ENCODE measurements at regions not wholly inside any gene's neighbourhood (a gene's known extent, or its start where the extent isn't known, plus 50 kb on each side); places are given as distances from the start of the nearest gene placed in this dataset.

DNA sequence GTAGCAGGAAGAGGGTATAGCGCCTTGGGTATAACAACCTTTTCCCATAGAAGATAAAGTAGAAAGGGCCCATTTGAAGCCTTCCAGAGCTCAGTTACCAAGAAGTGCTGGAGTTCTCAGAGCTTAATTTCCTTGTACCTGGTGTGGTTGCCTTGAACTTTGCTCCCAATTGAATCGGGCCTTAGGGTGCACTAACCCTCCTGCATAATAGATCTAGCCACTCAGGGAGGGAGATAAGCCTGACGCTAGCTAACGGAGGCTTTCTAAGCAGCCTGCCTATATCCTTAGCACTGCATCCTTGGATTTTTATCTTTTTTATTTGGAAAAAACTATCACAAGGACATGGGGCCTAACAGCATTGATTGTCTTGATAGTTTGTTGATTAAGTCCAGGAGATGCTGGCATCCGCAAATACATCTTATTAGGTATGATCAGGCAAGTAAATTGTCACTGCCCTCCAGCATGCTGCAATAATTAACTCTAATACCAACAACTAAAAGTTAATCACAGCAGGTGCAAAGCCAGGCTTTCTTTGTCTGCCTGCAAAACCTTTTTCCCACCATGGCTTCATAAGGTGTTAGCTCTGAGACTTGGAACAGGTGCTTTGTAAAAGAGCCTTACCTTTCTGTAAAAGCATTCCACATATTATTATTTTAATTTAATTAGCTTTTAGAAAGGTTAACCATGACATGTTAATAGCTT lies 199.4 kb downstream of the SREK1 start:
- no peak for DNase-seq (ENCODE audit: low spot score)
- intact Hi-C loops (cut with DNase I): no loop called here
- ATAC-seq: no peak

DNA sequence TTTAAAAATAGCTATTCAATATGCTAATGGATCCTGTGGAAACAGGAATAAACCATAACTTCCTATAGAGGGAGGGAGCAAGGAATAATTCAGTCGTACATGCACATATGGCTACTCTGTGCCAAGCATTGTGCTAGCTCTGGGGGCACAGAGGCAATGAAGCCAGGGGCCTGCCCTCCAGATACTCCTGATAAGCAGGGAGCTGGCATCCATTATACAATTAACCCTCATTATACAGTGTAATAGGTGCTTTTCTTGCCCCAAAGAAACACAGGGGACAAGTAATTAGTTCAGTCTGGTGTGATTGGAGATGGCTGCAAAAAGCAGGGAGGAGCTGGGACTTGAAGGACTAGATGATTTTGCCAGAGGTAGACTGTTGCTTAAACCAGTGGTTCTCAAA lies 200.4 kb downstream of the SREK1 start:
- intact Hi-C loops (cut with DNase I): no loop called here
- ATAC-seq (no peak), DNase-seq (ENCODE audit: low spot score) (no peak)

GRCh38 chr5:66345281-66345680 lies 201.2 kb downstream of the SREK1 start:
- DNase-seq (ENCODE audit: low spot score) (no peak), ATAC-seq (no peak)
- intact Hi-C loops (cut with DNase I): no loop called here

- intact Hi-C loops (cut with DNase I): no loop called here
- no peak for DNase-seq (ENCODE audit: low spot score)
- ATAC-seq: no peak
Measured at GRCh38 chr5:66346869-66347268, 202.8 kb downstream of the SREK1 start.

DNA sequence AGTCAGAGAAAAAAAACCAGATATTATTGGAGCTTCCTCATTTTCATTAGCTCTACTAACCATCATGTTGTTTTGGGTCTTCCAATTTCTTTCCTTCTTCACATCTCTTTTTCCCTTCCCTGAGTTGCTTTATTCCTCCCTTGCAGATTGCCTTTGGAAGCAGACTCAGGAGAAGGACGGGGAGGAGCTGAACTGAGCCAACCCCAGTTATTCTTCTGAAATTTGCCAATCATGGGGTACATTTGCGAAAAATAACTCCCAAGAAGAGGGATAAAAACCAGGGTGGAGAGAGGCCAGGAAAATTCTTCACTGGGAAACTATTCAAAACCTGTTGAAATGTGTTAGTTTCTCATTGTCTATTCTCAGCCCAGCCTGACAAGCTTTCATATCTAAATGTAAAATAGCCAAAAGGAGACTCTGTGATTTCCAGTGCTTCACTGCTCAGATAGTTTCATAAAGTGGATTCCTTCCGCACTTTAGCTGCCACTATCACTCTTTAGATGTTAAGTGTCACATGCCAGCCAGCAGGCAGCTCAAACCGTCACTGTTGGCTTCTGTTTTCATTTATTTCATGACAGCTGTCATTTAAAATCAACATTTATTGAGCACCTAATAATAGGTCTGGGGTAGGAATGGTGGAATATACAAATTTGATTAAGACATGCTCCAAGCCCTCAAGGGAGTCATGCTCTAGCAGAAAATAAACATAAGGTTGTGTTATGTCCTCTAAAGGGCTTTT lies 204.5 kb downstream of the SREK1 start:
- DNase-seq (ENCODE audit: low spot score) (no peak), ATAC-seq (no peak)
- intact Hi-C loops (cut with DNase I): no loop called here

- ATAC-seq (no peak), DNase-seq (ENCODE audit: low spot score) (no peak)
- intact Hi-C loops (cut with DNase I): no loop called here
Measured at GRCh38 chr5:66351813-66352212, 207.7 kb downstream of the SREK1 start.

DNA sequence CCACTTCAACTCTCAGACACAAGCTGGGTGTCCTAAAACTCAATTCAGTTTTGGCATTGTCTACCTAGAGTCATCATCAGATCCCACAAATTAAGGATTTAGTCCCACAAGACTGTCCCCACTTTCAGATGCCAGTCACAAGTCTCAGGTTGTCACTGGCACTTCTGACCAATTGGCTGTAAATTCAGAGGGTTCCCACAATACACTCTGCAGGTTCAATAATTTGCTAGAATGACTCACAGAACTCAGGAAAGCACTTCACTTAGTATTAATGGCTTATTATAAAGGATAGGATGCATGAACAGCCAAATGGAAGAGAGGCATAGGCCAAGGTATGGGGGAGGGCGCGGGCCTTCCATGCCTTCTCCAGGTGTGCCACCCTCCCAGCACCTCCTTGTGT lies 209.1 kb downstream of the SREK1 start:
- ATAC-seq (no peak), DNase-seq (ENCODE audit: low spot score) (no peak)
- intact Hi-C loops (cut with DNase I): no loop called here

- intact Hi-C loops (cut with DNase I): no loop called here
- DNase-seq (ENCODE audit: low spot score) (no peak), ATAC-seq (no peak)
Measured at GRCh38 chr5:66354422-66354821, 210.3 kb downstream of the SREK1 start.

DNA sequence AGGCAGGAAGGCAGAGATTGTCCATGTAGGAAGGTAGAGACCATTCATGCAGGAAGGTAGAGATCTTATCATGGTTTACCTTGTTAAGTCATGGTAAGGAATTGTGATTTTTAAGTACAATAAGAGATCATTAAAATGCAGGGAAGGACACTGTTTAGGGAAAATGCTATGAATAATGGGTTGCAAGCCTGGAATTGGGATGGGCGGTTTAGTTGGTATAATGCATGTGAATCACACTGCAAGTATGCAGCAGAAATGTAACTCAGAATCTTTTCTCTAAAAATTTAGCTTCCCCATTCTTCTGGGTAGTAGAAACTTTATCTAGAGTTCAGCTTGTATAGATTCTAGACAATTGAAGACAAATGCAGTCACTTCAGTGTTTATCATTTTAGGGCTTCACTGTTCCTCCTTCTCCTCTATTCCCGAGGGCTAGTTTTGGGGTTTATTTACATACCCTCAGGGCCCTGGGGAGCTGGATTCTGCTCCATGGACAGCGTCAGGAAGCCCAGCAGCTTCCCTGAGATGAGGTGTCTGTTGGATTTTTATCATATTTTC lies 212.0 kb downstream of the SREK1 start:
- intact Hi-C loops (cut with DNase I): no loop called here
- no peak for DNase-seq (ENCODE audit: low spot score)
- no peak for ATAC-seq

DNA sequence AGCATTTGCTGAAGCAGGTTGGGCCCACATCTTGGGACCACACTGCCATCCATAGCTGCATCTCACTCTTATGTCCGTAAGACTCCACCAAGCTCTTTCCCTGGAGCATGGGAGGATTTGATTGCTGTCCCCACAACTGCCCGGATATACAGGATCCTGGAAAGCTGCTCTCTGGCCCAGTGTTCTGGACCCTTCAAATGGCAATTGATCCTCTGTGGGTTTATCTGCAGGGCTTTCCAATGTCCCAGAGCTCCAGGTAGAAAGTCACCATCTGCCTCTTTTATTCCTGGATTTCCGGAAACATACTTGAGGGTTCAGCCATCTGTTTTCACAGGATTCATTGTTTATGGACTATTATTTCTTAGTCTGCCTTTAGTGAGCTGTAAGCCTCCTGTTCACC lies 214.6 kb downstream of the SREK1 start:
- ATAC-seq: no peak
- intact Hi-C loops (cut with DNase I): no loop called here
- DNase-seq (ENCODE audit: low spot score): no peak

DNA sequence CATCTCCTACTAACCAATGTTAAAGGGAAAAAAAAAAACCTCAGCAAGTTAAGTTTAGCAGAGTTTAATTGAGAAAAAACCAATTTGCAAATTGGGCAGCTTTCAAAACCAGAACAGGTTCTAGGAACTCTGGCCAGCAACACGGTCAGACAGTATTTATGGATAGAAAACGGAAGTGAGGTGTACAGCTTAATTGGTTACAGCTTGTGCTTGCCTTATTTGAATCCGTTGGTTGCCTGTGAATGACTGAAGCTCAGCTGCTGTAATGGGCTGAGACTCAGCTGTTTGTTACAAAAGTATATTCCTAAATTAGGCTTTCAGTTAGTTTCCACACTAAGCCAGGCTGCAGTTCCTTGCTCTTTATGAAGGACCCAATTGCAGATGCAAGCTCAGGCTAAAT lies 217.0 kb downstream of the SREK1 start:
- DNase-seq (ENCODE audit: low spot score) (no peak), ATAC-seq (no peak)
- intact Hi-C loops (cut with DNase I): no loop called here

- no peak for DNase-seq (ENCODE audit: low spot score)
- intact Hi-C loops (cut with DNase I): no loop called here
- ATAC-seq: no peak
Measured at GRCh38 chr5:66362046-66362445, 217.9 kb downstream of the SREK1 start.

GRCh38 chr5:66362687-66363086 lies 218.6 kb downstream of the SREK1 start:
- DNase-seq (ENCODE audit: low spot score) (no peak), ATAC-seq (no peak)
- intact Hi-C loops (cut with DNase I): no loop called here

DNA sequence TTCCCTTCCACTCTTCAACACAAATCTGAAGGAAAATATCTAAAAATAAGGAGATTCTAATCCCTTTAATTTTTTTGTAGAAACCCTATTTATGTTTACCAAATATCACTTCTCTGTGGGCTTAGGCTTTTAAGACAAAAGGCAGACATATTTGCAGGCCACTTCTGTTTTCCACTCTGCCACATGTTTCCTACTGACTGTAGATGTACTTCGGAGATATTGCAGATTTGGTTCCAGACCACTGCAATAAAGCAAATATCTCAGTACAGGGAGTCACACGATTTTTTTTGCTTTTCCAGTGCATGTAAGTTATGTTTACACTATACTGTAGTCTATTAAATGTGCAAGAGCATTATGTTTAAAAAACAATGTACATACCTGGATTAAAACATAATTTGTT lies 219.0 kb downstream of the SREK1 start:
- intact Hi-C loops (cut with DNase I): no loop called here
- DNase-seq (ENCODE audit: low spot score) (no peak), ATAC-seq (no peak)

- ATAC-seq (no peak), DNase-seq (ENCODE audit: low spot score) (no peak)
- intact Hi-C loops (cut with DNase I): no loop called here
Measured at GRCh38 chr5:66364186-66364585, 220.1 kb downstream of the SREK1 start.

GRCh38 chr5:66365981-66366380 lies 221.9 kb downstream of the SREK1 start:
- intact Hi-C loops (cut with DNase I): no loop called here
- DNase-seq (ENCODE audit: low spot score): no peak
- ATAC-seq: no peak

DNA sequence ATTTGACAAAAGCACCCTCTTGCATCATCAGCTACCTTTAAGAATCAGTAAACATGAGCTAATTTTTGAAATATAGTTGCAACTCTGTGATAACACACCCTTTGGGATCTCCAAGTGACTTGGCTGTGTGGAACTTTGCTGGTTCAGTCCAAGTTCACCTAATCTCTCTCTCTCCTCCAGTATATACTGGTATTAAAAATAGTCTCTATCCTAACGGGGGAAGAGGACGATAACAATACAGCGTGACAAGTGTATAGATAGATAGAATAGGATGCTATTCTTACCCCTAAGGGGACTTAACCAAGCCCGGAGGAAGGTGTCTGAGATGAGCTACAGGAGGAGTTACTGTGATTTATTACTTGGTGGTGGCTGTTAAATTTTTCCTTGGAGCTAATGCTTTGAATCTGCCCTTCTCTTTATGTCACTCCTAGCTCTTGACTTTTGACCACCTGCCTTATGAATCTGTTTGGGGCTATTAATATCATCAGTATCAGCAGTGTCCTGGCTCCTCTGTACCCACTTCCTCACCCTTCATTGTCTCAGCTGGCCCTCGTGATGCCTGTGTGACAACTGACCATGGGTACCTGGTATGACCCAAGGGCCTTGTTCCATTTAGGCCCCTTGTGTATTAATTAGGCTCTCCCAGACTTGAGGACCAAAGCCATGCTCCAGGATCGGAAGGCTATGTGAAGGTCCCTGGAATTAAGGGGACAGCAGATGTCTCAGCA lies 223.9 kb downstream of the SREK1 start:
- intact Hi-C loops (cut with DNase I): no loop called here
- DNase-seq (ENCODE audit: low spot score): no peak
- ATAC-seq: no peak

DNA sequence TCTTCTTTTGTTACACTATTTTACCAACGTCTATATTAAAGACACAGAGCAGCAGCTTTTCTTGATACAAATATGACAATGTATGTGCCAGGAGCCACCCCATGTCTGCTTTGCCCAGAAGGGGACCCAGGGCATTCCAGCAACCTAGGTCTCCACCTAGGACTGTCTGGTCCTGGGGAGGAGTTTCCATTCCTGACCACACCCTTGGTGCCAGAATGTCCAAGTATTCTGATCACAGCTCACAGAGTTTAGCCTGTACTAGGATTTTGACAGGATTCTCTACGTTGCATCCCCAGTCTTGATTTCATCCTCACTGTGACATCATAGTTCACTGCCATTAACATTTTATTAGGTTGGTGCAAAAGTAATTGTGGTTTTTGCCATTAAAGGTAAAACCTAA lies 224.7 kb downstream of the SREK1 start:
- DNase-seq (ENCODE audit: low spot score) (no peak), ATAC-seq (no peak)
- intact Hi-C loops (cut with DNase I): no loop called here

DNA sequence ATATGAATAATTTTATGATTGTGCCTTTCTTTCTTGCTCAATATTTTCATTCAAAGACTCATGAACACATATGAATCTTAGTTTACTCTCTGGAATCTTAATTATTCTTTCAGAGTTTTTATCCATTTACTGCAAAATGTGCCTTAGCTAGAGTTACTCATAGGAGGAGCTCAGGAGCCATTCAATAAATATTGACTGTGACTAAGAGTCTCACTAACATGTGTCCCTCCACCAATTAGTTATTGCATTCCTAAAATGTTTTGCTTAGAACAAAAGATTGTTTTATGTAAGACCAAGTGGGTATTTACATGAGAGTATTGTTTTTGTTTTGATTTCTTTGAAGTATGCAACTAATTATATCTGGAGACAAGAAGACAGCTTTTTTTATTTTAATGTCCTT lies 218.4 kb upstream of the MAST4 start:
- ATAC-seq (no peak), DNase-seq (ENCODE audit: low spot score) (no peak)
- intact Hi-C loops (cut with DNase I): no loop called here

DNA sequence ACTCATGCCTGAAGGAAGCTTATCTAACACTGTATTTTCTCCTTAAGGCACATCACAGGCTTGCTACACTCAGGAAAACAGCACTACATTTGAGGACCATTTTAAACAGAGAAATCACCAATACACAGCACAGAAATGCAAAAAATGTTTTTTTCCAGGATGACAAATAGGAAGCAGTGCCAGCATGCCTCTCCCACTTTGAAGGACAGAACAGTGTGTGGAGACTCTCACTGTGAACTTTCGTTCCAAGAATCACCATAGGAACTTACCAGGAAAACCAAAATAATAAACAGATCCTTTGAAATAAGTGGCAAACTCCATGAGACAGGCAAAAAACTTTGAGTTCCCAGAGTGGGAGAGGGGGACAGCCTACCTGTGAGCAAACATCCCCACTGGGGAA lies 217.8 kb upstream of the MAST4 start:
- ATAC-seq (peak; percentile 41), DNase-seq (ENCODE audit: low spot score) (no peak)
- intact Hi-C loops (cut with DNase I): no loop called here
